ENCODE measurements at regions not wholly inside any gene's neighbourhood (a gene's known extent, or its start where the extent isn't known, plus 50 kb on each side); places are given as distances from the start of the nearest gene placed in this dataset.

- no peak overlapping the region for H3K27ac ChIP-seq
- TF ChIP-seq CTCF (conservative IDR thresholded peaks at IDR 0.05) (no peak), ZFX (IDR thresholded peaks at IDR 0.05) (no peak)
Measured at GRCh38 chr9:71620746-71621145, 147.6 kb downstream of the CEMIP2 start.

- no peak for TF ChIP-seq CTCF (conservative IDR thresholded peaks at IDR 0.05)
- no peak for TF ChIP-seq ZFX (IDR thresholded peaks at IDR 0.05)
- no peak overlapping the region for H3K27ac ChIP-seq
Measured at GRCh38 chr9:71620331-71620730, 148.0 kb downstream of the CEMIP2 start.

- no peak overlapping the region for H3K27ac ChIP-seq
- TF ChIP-seq CTCF (conservative IDR thresholded peaks at IDR 0.05), result no peak
- TF ChIP-seq ZFX (IDR thresholded peaks at IDR 0.05), result no peak
Measured at GRCh38 chr9:71619926-71620325, 148.4 kb downstream of the CEMIP2 start.

GRCh38 chr9:71614409-71615010 is 153.8 kb downstream of the CEMIP2 start:
- H3K27ac ChIP-seq, result no peak overlapping the region

GRCh38 chr9:71612889-71613288 is 155.4 kb downstream of the CEMIP2 start:
- no peak for TF ChIP-seq CTCF (conservative IDR thresholded peaks at IDR 0.05)
- no peak for TF ChIP-seq ZFX (IDR thresholded peaks at IDR 0.05)
- no peak overlapping the region for H3K27ac ChIP-seq

More at GRCh38 chr9:71614409-71615010, 153.8 kb downstream of the CEMIP2 start:
- no peak for TF ChIP-seq CTCF (conservative IDR thresholded peaks at IDR 0.05)
- no peak for TF ChIP-seq ZFX (IDR thresholded peaks at IDR 0.05)

- H3K27ac ChIP-seq, result no peak overlapping the region
- TF ChIP-seq ZFX (IDR thresholded peaks at IDR 0.05) (no peak), CTCF (conservative IDR thresholded peaks at IDR 0.05) (no peak)
Measured at GRCh38 chr9:71609448-71609830, 158.9 kb downstream of the CEMIP2 start.

GRCh38 chr9:71608825-71609447 is 159.4 kb downstream of the CEMIP2 start:
- H3K27ac ChIP-seq, result no peak overlapping the region
- no peak for TF ChIP-seq CTCF (conservative IDR thresholded peaks at IDR 0.05)
- TF ChIP-seq ZFX (IDR thresholded peaks at IDR 0.05), result no peak
